Left ventricle myocardium inferior (tissue), 1 donor: ENCODE measurements at regions not wholly inside any gene's neighbourhood (a gene's known extent, or its start where the extent isn't known, plus 50 kb on each side); places are given as distances from the start of the nearest gene placed in this dataset.

Source experiments
- DNase-seq: peaks from one replicate; pipeline ENCODE4 v3.0.0-alpha.2; 2020
- H3K27ac ChIP-seq: fragments of 200-600 bp; replicated peaks from 2 replicates; pipeline ENCODE4 v1.8.0; 2021
- H3K27me3 ChIP-seq: fragments of 200-600 bp; 2 replicates; pipeline ENCODE4 v1.8.0; 2021; ENCODE audit warnings: low read depth
- H3K36me3 ChIP-seq: fragments of 200-600 bp; 2 replicates; pipeline ENCODE4 v1.8.0; 2021
- H3K4me1 ChIP-seq: fragments of 200-600 bp; 2 replicates; pipeline ENCODE4 v1.8.0; 2021
- H3K4me3 ChIP-seq: fragments of 200-600 bp; 2 replicates; pipeline ENCODE4 v1.8.0; 2021; ENCODE audit warnings: mild to moderate bottlenecking, moderate library complexity
- H3K9me3 ChIP-seq: fragments of 200-600 bp; replicated peaks from 2 replicates; pipeline ENCODE4 v1.8.0; 2021
- intact Hi-C: fragments of 100-400 bp; cut with micrococcal nuclease; formaldehyde crosslinking; loops from one replicate; pipeline ENCODE4 v1.11.0; 2022
- TF ChIP-seq, protein P1 (sequence below): fragments of 200-600 bp; IDR thresholded peaks from 2 replicates; pipeline ENCODE4 v1.8.0; 2021; ENCODE audit warnings: antibody characterized with exemption, mild to moderate bottlenecking, borderline replicate concordance
- donor health status: DM: no; HTN: yes; CAD: no; lungs with severe emphysema.

DNA sequence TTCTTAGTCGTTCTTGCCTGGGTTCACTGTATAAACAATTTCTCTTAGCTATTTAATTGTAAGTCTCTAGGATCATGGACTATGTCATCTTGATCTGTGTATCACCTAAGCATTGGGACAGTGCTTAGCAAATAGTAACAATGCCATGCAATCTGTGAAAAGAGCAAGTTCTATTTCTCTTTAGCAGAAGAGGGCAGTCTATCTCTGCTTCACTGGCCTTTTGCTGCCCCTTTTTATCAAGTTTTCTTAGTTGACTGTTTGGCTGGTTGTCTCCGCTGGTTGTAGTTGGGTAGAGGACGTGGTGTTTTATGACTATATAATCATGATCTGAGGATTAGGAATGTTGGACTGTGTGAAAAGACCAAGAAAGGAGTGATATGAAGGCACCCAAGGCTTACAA lies 315.0 kb downstream of the JRKL start:
- Histone ChIP-seq H3K27ac (no peak overlapping the region), H3K9me3 (no peaks in the 10 kb centered on the region), H3K4me3 (no peak overlapping the region), H3K27me3 (no peaks in the 10 kb centered on the region), H3K4me1 (no peaks in the 10 kb centered on the region), H3K36me3 (no peaks in the 10 kb centered on the region)
- no peak for DNase-seq
- intact Hi-C loops = no loop called here
- TF ChIP-seq, protein P1, sequence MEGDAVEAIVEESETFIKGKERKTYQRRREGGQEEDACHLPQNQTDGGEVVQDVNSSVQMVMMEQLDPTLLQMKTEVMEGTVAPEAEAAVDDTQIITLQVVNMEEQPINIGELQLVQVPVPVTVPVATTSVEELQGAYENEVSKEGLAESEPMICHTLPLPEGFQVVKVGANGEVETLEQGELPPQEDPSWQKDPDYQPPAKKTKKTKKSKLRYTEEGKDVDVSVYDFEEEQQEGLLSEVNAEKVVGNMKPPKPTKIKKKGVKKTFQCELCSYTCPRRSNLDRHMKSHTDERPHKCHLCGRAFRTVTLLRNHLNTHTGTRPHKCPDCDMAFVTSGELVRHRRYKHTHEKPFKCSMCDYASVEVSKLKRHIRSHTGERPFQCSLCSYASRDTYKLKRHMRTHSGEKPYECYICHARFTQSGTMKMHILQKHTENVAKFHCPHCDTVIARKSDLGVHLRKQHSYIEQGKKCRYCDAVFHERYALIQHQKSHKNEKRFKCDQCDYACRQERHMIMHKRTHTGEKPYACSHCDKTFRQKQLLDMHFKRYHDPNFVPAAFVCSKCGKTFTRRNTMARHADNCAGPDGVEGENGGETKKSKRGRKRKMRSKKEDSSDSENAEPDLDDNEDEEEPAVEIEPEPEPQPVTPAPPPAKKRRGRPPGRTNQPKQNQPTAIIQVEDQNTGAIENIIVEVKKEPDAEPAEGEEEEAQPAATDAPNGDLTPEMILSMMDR = peak; percentile 22

DNA sequence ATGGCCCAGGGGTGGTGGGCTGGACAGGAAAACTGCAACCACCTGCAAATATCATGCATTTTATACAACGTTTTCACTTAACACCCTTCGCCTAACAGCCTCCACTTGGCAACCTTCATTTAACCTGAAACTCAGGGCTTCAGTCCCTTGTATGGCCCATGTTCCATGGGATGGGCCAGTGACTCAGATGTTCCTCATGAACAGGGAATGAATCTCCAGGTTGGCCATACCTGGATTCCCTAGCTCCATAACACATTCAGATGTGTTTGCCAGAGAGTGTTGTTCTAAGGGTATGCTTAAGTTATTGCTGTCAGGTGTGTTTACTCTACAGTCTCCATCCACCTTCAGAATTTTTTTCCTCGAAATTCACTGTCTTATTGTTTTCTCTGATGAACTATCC lies 316.9 kb downstream of the JRKL start:
- H3K27me3 ChIP-seq = no peaks in the 10 kb centered on the region
- DNase-seq = no peak
- TF ChIP-seq, protein P1 = no peak
- H3K4me1 ChIP-seq = no peaks in the 10 kb centered on the region
- H3K9me3 ChIP-seq = no peaks in the 10 kb centered on the region
- H3K36me3 ChIP-seq = no peaks in the 10 kb centered on the region
- intact Hi-C loops = no loop called here
- H3K27ac ChIP-seq = no peak overlapping the region
- no peak overlapping the region for H3K4me3 ChIP-seq

DNA sequence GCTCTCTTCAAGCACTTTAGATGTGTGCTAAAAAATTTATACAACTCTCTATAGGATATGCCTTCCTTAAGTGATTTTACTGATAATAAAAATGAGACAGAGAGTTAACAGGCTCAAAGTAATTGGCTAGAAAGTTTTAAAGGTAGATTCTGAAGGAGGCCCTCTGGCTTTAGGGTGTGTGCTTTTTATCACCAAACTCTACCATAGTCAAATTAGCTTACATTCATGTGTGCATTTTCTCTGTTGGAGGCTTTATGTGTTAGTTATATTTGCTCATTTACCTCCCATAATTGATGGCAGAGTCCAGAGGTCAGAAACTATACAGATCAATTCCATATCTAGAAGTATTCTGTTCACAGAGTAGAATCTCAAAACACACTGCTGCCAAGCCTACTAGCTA lies 317.5 kb downstream of the JRKL start:
- H3K9me3 ChIP-seq = no peaks in the 10 kb centered on the region
- no peak overlapping the region for H3K4me3 ChIP-seq
- no peak for DNase-seq
- H3K4me1 ChIP-seq = no peaks in the 10 kb centered on the region
- no peaks in the 10 kb centered on the region for H3K36me3 ChIP-seq
- H3K27ac ChIP-seq = no peak overlapping the region
- no peaks in the 10 kb centered on the region for H3K27me3 ChIP-seq
- TF ChIP-seq, protein P1 = no peak
- intact Hi-C loops = no loop called here

DNA sequence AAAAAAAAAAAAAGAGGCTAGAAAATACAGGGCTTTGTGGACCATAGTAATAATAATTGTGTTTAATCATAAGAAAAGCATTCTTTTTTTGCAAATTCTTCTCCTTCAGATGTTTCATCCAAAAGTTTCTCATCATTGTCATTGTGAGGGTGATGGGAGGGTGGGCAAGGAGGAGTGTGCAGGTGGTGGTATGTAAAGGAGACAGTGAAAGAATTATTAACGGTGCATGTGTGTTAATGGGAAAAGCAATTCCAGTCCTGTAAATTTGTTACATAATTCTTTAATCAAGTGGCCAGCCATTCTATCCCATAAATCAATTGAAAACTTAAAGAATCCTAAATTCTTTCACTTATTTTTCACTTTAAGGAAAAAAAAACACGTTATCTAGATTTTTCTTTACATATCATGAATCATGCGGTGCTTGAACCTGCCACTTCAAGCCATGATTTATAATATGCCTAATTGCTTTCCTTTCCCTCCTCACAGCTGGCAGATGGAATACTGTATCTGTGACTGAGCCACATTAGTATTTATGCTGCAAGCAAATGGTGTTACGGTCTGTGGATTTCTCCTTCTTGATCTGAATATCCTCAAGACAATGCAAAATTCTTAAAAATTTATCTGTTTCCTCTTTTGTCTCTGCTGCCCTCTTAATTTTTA lies 318.5 kb downstream of the JRKL start:
- no peak for DNase-seq
- Histone ChIP-seq H3K9me3 (no peaks in the 10 kb centered on the region), H3K4me3 (no peak overlapping the region), H3K36me3 (no peaks in the 10 kb centered on the region), H3K27me3 (no peaks in the 10 kb centered on the region), H3K27ac (no peak overlapping the region), H3K4me1 (no peaks in the 10 kb centered on the region)
- intact Hi-C loops = no loop called here
- TF ChIP-seq, protein P1 = no peak

DNA sequence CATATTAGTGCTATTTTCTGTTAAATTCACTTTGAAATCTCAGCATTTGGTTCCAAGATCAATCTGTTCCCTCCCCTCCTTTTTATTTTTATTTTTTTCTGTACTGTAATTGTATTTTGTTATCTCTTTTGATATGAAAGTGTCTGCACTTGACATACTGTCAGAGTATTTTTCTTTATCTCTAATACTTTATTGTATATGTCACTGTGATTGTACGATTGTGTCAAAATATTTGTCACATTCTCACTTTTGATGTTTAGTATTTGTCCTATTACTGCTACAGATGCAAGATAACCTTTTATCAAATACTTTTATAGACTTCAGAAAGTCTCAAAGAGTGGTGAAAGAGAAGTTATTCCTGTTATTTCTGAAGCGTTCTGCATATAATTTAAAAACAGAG lies 323.5 kb downstream of the JRKL start:
- TF ChIP-seq, protein P1 = no peak
- no peak overlapping the region for H3K4me3 ChIP-seq
- intact Hi-C loops = no loop called here
- DNase-seq = no peak
- H3K27me3 ChIP-seq = no peaks in the 10 kb centered on the region
- no peaks in the 10 kb centered on the region for H3K9me3 ChIP-seq
- no peaks in the 10 kb centered on the region for H3K4me1 ChIP-seq
- H3K36me3 ChIP-seq = no peaks in the 10 kb centered on the region
- no peak overlapping the region for H3K27ac ChIP-seq
